Inferior parietal cortex (tissue), 1 donor: ENCODE measurements at regions not wholly inside any gene's neighbourhood (a gene's known extent, or its start where the extent isn't known, plus 50 kb on each side); places are given as distances from the start of the nearest gene placed in this dataset.

Source experiments
- DNase-seq: peaks from one replicate; pipeline ENCODE4 v3.0.0-alpha.2; 2016; ENCODE audit errors: extremely low spot score

DNA sequence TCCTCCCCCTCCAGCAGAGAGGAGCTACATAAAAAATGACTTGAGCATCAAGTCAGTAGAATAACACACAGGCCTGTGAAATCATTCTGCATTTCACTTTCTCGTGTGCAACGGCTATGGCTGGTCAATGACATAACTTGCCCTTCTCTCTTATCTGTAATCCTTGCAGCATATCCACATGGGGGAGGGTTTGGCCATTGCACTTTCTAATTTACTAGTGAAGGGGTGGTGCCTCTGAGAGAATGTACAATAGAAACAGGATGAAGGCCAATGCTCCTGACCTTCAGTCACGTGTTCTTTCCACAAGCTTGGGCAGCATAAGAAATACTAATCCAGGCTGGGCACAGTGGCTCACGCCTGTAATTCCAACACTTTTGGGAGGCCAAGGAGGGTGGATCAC, 641.0 kb upstream of the ARGLU1 start:
- no peak for DNase-seq

DNA sequence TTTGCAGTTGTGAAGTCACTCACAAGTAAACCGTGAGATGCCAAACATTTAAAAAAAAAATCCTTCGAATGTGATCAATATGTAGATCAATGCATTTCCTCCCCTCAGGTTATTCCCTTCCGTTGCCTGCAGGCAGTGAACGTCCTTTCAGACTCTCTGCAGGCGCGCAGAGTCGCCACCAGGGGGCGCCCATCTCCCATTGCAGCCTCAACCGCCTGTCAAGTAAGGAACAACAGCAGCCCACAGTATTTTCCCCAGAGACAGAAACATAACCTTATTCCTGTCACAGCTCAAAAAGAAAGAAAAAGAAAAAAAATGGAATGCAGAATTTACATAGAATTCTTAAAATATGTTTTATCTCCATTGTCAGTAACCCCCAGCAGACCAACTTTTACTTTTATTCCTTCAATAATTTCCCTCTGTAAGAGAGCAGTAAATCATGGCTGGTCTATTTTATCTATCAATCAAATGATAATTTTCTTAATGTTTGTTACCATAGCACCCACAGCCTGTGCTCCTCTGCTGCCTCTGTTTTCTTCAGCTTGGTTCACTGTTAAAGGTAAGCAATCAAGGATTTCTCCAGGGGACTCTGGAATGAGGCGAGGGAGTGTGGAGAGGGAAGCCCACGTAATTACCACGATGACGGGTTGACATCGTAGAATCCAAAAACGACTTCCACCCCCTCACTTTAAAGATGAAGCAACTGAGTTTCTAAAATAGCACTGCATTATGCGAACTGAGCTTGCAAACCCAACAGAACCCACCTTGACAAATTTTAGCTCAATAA, 637.6 kb upstream of the ARGLU1 start:
- peak; percentile 81 for DNase-seq

DNA sequence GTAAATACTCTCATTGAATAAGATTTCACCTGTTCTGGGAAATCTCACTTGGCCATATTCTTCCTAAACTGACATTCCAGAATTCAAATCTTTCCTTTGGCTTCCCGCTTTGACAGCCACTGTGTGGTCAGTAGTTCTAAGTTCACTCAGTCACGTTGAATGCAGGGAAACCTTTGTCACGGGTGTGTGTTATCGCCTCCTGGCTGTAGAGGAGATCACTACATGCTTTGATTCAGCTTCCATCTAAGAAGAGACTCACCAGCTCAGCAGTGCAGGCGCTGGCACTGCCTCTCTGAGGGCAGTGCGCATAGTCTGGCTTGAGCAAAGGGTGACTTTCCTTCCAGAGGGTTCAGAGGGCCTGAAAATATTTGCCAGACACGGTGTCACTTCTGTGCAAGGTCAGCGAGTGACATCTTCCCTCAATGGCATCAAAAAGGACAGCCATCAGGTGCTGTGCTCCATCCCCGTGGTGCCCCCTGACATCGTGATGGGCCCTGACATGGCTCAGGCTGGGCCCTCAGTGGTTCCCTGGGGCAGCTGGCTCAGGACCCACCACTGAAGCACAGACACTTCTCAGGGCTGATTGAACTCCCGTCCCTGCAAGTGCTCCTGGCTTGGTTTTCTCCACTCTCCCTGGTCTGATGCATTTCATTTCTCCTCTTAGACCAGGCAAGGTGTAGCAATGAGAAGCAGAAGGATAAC, 635.4 kb upstream of the ARGLU1 start:
- DNase-seq = no peak

DNA sequence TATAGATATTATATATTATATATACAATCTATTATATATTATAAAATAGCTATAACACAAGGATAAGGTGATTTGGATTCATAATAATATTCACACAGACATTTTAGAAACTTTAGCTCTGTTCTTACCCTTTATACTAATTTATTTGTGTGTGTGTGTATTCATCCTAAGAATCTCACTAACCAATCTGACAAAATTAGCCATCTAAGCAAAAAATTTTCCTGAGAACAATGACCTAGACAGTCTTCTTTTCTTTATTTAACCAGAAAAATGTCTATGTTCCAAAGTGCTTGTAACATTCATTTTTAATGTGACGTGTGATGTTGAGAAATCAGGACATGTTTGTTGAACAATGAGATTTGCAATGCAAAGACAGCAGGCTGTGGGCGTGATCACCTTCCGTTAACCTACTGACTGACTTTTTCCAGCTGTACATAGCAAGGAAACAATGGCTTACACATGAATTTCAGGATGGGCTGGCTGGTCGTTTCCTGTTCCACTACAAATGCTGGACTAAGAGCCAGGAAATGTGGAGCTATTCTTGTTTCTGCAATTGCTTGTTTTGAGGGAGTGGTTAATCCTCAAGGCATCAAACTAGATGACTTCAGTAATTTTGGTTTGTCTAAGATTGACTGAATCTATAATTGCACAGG, 634.6 kb upstream of the ARGLU1 start:
- no peak for DNase-seq

DNA sequence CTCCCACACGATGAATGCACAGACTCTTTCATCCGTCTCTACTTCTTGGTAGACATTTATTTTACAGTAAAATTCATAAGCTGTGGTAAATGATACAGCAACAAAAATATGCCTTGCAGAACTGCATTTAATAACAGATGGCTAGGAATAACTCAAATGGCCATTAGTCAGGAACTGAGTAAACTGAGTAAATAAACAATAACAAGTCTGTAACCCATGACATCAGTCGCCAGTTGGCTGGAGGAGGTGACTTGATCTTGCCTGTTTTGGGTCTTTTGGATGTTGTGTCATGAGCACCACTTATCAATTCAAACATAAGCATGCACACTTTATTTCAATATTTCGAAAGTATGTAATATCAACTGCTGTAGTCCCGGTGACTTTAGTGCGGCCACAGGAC, 632.6 kb upstream of the ARGLU1 start:
- DNase-seq = no peak

DNA sequence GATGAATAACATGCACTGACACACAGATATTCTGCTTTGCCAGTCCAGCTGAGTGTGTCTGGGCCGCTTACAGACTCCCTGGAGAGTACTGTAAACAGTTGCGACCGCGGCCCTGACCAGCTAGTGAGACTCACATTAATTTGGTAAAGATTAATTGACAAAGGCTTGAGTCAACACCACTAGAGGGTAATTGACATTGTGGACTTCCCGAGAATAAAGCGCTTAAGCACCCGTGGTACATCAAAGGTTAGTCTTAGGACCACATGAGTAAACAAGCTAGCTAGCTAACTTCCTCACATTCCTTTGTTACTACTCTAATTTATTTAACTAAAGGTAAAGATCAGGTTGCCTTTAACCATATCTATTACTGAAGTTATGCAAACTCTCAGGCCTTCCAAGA, 624.4 kb upstream of the ARGLU1 start:
- DNase-seq = no peak

DNA sequence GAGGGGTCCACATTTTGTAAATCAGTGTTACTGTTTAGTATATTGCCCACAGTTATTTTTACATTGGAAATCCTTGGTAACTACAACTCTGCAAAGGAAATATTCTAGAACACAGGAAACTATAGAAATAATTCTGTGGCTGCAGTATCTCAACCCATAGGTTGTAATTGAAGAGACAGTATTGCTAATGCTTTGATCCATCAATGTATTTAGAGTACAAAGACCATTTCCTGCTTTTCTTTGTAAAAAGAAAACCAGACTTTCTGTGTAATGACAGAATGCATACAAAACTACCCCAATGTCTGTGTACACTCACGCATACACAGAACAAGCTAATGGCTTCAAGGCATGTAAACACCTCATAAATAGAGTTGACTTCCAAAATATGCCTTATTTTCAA, 622.1 kb upstream of the ARGLU1 start:
- DNase-seq = no peak

DNA sequence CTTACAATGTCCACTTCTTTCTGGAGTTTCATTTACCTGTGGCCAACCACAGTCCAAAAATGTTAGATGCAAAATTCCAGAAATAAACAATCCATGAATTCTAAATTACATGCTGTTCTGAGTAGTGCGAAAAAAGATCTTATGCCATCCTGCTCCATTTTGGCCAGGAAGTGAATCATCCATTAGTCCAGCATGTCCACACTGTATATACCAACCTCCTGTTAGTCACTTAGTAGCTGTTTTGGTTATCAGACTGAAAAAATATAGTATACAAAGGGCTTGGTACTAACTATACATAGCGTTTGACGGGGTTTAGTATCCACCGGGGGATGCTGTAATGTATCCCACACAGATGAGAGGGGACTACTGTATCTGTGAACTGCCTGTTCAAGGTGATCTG, 618.0 kb upstream of the ARGLU1 start:
- no peak for DNase-seq

DNA sequence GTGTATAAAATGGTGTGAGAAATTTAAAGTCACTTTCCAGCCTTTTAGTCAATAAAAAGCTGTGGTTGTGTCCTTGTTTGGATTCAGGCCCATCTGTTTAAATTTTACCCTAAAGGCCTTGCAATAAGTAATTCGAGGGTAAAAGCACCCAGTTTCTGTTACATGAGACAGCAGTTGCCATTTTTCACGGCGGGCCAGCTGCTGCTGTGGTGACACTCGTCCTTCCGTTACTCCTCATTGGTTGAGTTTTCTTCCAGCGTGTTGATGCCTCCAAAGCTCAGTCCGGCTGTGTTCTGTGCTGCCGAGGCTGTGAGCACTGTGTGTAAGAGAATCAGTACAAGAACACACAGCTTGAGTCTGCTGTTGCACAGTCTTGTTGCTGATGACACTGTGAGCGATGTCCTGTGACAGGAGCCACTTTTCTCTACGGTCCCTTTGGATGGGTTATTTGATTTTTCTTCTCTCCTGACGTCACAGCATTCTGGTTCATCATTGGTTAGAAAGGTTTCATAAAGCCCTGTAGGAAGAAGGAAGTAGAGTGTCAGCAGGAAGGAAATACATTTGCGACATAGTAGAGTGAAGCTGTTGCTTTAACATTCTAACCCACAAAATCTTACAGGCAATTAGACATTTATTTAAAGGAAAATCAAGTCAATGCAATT, 602.5 kb upstream of the ARGLU1 start:
- DNase-seq = no peak

DNA sequence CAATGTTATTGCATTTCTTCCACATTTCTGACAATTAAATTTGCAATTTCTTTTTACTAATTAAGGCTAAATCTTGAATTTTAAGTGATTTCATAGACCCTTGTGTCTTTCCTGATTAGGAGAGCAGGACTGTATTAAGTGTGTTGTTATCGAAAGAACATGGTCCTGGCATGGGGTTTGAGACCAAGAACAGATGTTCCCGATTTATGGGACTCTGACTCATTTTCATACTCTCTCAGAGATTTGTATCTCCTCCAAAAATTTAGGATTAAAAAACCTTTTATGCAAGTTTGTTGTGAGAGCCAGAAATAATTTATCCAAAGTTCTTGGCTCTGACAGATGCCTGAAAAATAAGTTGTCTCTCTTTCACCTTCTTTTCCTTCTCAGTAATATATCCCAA, 589.3 kb upstream of the ARGLU1 start:
- peak; percentile 11 for DNase-seq

DNA sequence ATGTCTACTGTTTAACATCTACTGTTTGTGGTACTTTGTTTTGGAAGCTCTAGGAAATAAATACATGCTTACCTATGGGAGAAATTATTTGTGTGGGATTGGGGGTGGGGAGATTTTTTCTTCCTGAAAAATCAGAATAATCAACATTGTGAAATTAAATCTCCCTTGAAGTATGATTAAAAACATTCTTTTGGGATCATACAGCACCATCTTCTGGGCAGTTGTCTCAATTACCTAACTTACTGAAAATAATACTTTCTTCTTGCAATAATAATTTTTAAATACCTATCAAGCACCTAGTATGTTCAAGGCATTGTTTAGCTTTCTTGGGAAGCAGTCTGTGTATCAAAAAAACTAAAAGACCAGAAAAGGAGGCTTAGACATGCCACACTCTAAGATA, 576.5 kb upstream of the ARGLU1 start:
- DNase-seq = no peak

DNA sequence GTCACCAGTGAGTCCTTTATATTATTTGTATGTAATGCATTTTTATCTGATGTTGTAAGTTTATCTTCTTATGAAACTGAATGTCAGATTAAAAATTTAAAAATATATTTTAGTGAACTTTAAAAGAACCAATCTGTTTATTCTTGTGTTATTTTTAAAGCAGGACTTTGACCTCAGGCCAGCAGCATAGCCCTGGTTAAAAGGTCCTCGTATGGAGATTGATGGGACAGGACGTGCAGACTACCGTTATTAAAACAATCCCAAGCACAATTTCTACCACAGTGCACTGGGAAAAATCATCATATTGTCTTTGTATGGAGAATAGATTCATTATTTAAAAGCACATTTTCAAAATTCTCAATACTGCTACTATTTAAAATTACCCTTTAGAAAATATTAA, 573.8 kb upstream of the ARGLU1 start:
- DNase-seq = no peak

DNA sequence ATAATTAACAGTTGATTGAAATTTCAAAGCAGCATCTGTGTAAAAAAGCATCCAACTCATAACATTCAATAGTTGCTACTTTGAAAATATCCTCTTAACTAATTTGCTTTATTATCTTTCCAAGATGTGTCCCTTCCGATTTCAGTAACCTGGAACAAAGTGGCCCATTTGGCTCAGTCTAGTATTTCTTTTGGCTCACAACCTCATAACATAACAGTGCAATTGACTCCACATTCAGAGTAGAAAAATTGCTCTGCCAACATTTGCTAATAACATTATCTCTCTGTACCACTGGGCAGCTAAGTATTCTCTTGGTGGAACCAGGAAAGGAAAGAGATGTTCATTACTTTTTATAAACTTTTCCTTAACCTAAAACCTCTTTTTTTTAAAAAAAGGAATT, 571.1 kb upstream of the ARGLU1 start:
- DNase-seq = no peak

DNA sequence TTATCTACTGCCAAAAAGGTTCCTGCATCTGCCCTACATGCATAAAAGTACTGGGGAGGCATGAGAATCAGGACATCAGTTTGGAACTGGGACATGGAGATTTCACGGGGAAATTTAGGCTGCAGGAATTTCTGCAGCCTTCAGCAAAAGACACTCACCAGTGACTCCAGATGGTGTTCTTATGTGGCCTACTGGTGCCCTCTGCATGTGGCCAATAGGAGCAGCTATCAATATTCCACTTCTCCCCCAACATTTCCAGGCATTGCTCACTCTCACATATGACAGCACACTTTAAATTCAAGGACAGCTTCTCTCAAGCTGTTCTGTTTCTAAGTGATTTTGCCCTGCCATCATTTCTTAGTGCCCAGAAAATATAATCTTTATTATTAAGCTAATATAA, 570.5 kb upstream of the ARGLU1 start:
- no peak for DNase-seq

DNA sequence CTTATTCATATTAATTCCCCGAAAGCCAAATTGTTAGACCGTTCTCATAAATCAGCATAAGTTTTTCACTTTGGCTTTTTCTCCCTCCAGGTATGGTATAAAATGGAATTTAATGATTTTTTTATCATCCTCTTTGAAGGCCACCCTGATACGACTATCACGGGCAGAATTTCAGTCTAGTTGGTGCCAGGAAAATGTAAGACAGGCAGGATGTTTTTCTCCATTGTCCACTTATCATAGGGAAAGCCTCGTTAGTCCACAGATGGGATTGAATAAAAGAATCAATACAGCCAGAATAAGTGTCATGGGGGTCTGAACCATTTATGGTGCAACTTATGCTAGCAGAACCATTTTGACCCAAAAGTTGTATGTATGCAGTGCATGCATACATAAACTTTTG, 566.0 kb upstream of the ARGLU1 start:
- DNase-seq = no peak

DNA sequence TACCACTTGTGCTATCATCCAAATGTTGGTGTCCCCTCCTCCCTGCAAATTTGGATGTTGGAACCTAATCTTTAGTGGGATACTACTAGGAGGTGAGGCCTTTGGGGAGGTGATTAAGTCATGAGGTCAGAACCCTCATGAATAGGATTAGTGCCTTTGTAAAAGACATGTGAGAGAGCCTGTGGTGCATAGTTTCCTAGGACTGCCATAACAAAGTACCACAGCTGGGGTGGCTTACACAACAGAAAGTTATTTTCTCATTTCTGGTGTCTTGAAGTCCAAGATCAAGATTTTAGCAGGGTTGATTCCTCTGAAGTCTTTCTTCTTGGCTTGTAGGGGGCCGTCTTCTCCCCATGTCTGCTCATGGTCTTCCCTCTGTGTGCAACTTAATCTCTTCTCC, 562.6 kb upstream of the ARGLU1 start:
- DNase-seq = no peak

DNA sequence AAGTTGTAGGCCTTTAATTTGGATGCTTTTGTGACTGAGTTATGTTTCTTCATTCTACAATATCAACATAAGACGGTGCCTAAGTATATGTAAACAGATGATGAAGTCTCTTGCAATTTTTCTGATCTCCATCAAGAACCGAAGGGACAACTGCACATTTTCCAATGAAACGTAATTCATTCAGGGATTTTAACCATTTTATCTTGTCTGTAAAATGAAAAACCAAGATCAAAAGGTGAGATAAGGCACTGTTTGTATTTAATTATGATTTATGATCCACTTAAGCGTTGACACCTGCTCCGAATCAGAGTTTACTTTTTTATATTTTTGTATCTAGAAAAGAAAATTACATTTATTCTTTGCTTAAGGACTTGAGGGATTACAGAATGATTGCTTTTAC, 556.8 kb upstream of the ARGLU1 start:
- DNase-seq = no peak

DNA sequence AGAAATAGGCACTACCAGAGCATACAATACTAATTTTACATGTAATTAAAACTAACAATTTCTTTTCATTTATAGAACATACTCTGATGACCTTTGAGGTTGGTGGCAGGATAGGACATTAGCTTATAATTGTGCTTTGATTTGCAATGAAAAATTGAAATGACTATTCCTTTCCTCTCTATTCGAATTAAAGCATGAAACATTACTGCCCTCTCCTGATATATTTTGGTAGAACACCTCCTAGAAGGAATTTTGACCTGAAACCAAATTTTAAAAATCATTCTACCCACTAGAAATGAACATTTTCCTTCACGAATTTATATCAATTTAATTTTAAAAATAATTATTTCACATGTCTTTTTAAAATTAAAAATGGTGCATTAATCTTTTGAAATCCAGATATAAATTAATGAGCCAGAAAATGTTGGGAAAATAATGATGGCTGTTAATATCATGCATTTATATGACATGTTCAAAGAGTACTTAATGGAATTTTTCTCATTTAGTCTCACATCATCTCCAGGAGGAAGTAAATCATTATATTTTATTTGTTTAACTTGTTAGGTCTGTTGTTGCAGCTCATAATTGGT, 556.3 kb upstream of the ARGLU1 start:
- DNase-seq = peak; percentile 64

DNA sequence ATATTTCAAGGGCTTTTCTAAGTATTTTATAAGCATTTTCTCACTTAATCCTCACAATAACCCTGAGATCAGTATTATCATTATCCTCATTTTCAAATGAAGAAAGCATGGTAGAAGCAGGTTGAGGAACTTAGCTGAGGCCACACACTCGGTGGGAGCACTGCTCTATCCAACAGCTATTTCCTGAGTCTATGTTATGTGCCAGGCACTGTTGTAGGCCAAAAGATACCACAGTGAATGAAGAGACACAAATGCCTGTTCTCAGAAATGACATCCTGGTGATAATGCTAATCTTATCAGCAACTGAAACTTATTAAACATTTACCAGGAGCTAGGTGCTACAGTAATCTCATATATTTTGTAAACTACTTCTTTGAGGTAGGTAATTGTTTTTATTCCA, 553.9 kb upstream of the ARGLU1 start:
- no peak for DNase-seq

DNA sequence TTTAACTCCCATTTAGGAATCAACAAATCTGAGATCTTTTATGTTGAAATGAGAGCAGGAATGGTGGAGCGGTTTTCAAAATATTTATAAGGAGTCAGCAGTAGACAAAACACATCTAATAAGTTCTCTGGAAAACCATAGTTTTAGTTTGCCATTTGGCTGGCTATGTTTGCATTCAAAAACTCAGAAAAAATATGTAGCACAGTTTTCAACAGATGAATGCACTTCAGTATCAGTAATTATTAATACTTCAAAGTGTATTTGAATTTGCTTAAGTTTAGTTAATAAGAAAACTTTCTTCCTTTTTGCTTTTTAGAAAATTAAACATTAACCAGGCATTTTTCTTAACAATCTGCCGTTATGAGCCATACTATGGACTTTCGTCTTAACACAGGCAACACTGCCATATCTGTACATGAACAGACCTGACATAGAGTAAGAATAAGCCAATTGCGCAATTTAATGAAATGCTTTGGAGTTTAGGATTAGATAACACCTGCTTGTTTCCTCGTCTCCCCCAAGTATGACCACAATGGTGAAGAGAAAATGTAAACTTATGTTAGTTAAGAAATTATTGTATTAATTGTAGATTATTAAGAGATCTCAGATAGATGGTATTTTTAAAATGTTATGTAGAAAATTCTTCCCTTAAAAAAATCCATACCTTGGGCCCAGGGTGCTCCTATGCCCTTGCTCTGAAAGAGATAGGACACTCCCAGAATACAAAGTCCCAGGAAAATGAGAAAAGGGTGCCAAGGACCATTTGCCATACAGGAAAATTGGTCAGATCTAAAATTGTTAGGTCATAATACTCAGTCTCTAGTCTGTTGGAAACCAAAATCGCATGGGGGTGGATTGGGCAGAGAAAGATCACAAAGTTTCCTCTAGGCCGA, 552.3 kb upstream of the ARGLU1 start:
- DNase-seq = no peak

DNA sequence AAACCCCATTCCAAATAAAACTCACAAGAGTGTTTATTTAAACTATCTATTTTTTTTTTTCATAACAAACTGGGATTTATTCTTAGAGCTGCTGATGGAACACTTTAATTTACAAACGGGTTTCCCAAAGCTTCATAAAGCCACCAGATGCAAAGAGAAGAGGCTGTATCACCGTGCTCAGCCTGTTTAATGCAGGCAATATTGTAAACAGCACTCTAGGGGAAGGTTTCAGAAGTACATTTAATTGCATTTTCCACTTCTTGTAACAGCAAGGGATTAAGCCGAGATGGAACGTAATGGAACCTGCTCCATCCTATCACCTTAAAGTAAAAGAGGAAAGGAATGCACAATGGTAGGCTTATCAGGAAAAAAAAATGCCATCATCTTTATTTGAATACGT, 550.6 kb upstream of the ARGLU1 start:
- no peak for DNase-seq
